NCI-H1436 (cell line): ENCODE measurements at regions not wholly inside any gene's neighbourhood (a gene's known extent, or its start where the extent isn't known, plus 50 kb on each side); places are given as distances from the start of the nearest gene placed in this dataset.

ENCODE experiments used
- DNase-seq: peaks from one replicate; lab custom pipeline; 2025; lab: John Stamatoyannopoulos, UW

DNA sequence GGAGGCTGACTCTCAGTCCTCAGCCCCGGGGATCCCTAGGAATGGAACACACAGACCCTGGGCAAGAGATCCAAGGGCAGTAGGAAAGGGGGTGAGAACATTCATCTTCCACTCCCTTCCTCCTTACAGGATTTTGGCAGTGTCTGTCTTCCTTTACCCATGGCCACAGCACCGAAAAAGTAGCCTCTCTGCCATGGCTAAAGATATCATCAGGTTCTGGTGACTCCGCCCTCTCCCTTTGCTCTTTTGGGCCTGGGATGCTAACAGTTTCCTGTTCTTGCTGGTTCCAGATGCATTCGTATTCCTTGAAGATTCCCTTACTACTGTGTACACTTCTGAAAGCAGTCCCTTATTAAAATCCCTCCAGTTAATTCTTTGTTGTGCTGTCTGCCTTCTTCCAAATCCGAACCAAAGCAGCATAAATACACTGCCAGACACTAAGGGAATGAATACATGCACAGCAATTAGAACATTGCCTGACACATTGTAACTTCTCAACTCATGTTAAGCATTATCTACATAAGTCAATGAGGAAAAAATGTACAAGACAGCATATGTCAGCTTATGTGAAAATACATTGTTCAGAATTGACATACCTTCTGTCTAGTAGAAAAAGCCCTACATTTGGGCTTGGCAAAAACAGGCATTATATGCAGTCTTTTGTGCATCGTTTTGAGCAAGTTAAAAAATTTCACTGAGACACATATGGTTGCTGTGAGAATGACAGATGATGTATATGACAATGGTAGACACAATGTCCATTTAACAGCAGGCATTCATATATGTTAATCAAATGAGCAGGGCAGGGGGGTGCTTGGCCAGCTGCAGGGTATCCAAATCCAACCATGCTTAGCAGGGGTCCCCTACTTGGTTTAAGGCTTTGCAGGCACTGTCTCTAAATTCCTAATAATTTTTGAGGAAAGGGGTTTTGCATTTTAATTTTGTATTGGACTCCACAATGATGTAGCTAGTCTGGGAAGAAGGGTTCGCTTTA lies 58.8 kb upstream of the RAI14 start:
- no peak for DNase-seq

DNA sequence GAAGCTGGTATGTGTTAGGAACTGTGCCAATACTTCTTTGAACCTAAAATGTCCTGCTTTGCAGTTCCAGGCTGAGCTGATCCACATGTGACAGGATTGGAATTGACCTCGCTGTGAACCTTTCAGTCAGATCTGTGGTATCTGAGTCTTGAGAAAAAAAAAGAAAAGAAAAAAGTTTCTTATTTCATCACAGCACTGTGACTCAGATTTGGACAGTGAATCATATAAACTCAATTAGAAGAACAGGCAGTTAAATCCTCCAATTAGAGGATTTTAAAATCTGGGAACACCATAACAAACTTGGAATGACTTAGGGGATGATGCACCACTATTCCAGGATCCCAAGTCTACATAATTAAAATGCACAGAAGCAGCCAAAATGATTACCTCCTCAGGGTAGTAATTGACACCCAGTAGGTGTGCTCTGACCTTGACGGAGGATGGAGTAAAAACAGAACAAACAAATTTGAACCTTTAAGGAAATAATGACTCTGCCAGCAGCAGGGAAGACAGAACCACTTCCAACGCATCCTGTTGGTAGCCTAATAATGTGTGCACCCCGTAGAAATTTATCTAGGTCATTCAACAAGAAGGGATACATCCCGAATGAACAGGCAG lies 57.8 kb upstream of the RAI14 start:
- DNase-seq = no peak

DNA sequence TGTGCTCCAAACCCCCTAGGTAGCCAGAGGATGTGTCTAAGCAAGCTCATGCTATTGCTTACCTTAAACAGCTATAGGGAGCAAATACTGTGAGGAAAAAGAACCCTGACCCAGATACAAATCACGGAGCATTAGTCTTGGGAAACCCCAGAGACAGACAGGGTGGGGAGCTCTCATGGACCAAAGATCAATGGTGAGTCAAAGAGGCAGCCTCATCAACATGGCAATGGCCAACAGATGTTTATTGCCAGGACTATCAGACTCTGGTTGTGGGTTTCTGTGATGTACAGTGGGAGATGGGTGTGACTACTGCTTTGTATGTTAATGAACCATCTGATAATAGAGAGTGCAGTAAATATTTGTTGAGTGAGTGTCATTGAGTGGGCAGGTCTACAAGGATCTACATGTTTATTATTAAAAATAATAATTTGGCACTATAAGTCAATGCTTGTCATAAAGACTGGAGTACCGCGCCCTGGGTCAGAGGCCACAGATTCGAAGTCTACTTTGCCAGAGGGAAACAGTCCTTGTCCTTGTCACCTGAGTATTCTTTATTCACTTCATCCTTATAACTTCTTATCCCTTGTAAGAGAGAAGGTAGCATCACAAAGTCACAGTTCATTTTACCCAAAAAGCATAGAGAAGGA lies 56.5 kb upstream of the RAI14 start:
- DNase-seq = no peak

DNA sequence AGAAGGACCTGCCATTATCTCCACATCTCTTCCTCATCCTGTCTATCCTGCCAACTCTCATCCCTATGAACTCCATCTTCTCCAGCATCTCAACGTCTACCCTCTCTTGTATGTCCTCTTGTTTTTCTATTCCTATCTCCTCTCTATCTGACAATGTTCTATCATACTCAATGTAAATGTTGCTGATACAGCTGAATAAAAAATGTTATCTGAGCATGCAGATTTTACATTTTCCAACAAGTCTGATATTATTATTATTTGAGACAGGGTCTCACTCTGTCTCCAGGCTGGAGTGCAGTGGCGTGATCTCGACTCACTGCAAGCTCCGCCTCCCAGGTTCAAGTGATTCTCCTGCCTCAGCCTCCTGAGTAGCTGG lies 56.0 kb upstream of the RAI14 start:
- DNase-seq = no peak

DNA sequence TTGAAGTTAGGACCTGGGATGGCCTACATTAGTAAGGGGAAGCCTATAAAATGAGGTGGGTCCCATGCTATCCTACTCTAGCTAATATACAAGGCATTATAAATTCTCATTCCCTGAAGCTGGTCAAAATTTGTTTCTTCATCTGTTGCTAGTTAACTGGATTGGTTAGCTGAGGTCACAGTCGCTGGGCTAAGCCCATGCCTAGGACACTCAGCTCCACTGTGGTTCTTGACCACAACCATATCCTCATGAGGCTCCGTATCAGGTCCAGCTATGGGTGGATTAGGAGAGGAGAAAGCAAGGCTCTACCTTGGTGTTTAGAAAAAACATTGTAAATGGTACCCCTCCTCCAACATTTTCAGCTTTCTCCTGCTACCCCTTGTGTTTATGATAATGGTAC lies 52.8 kb upstream of the RAI14 start:
- DNase-seq = no peak

DNA sequence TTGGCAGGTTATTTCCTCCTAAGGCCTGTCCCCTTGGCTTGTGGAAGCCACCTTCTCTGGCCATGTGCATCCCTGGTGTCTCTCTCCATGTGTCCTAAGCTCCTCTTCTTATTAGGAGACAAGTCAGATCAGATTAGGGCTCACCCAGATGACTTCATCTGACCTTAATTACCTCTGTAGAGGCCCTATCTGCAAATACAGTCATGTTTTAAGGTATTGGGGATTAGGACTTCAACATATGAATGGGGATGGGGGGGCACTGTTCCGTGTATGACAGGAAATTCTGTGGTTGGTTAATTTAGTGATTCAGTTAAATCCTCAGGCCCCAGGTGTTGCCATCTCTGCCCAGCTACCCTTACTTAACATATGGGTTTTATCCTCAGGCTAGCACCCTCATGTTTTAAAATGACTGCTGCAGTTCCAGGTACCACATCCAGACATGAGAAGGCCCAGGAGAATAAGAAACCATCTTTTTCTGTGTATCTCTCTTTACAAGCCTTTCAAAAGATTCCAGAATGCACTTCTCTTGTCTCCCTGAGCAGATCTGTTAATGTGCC lies 51.9 kb upstream of the RAI14 start:
- no peak for DNase-seq

DNA sequence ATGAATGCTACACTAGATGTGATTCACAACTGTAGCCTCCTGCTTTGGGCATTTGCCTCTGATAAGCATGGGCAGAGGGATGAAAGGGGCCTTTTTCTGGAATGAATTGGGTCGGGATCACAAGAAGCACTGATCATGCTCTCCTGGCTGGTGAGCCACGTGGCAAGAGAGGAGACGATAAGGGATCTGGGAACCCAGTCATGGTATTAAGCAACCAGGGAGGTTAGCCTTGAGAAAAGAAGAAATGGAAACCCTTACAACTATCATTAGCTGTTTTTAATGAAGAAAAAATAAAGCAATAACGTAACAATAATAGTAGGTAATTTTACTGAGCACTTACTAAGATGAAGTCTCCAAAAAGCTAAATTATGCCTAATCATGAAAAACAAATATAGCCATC lies 50.0 kb upstream of the RAI14 start:
- DNase-seq = peak; percentile 14
